ENCODE measurements at regions not wholly inside any gene's neighbourhood (a gene's known extent, or its start where the extent isn't known, plus 50 kb on each side); places are given as distances from the start of the nearest gene placed in this dataset.

- DNase-seq (ENCODE audit: low read depth in 2 of 3, low spot score in 2 of 3): no peak
Observed at GRCh38 chr20:21653628-21654027, 51.8 kb upstream of the PAX1 start.

DNA sequence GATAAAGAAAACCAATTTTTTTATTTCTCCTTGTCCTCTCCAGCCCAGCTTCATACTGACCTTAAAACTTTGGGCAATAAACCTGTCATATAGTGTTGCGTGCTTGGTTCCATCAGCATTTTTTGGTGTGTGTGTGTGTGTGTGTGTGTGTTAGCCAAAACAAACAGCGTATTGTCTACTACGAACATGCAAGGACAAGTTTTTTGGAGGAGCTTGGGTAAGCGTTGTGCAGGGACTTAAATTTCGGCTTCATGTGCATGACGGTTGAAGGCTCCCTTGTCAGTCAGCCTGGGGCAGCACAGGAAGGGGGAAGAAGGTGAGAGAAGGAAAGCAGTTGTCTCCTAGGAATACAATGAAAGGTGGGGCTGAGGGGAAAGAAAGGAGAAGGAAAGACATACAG lies 62.0 kb upstream of the PAX1 start:
- no peak for DNase-seq (ENCODE audit: low read depth in 2 of 3, low spot score in 2 of 3)

GRCh38 chr20:21640556-21640955 lies 64.9 kb upstream of the PAX1 start:
- DNase-seq (ENCODE audit: low read depth in 2 of 3, low spot score in 2 of 3): no peak

- DNase-seq (ENCODE audit: low read depth in 2 of 3, low spot score in 2 of 3): no peak
Observed at GRCh38 chr20:21633829-21634228, 71.6 kb upstream of the PAX1 start.

DNA sequence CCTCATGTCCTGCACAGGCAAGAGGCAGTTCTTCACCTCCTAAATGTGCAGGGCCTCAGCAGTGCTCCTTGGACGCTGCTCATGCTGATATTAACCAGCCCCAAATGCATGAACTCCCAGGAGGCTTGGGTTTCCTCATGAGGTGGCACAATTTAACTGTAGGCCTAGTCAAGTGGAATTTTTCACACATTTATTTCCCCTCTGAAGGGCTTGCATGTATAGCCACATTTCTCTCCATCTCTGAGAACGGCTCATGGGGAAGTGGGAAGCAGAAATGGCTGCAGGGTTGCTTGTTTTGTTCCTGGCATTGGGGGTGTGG lies 72.8 kb upstream of the PAX1 start:
- no peak for DNase-seq (ENCODE audit: low read depth in 2 of 3, low spot score in 2 of 3)

DNA sequence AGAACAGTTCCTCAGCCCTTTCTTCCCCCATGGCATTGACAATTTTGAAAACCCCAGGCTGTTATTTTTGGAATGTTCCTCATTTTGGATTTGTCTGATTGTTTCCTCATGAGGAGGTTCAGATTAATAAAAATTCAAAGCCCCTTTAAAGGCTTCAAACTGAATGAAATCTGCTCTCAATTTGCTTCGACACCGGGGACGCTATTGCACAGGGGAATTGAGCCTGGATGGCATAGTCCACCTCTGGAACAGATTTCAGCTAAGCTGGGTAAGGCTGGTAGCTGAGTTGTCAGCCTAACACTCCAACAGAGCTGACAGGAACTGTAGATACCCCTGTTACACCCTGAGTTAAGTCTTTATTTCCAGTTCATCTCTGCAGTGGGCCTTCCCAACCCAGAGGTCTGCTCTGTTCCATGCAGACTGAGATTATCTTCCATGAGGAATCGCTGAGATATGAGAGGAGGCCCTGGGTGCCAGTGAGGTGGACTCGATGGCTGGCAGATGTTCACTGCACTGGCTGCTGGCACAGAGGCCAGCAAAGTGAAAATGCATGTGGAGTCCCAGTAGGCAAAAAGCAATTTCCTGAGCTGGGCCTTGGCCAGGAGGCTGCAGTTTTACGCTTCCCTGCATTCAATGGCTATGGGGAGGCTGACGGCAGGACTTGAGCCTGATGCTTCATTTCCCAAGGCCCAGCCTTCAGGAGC lies 73.3 kb upstream of the PAX1 start:
- no peak for DNase-seq (ENCODE audit: low read depth in 2 of 3, low spot score in 2 of 3)

GRCh38 chr20:21628800-21629199 lies 76.7 kb upstream of the PAX1 start:
- DNase-seq (ENCODE audit: low read depth in 2 of 3, low spot score in 2 of 3): no peak

DNA sequence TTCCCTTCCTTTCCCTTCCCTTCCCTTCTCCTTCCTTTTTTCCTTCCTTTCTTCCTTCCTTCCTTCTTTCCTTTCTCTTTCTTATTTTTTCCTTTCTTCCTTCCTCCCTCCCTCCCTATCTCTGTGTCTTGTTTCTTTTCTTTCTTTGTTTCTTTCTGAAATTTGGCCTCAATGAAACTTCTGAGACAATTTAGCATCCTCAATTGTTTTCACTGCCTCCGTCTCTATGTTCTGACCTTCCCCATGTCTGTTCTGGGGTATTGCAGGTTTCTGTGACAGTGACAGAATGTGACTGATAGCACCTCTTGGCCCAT lies 81.7 kb upstream of the PAX1 start:
- DNase-seq (ENCODE audit: low read depth in 2 of 3, low spot score in 2 of 3): no peak

GRCh38 chr20:21623074-21623780 lies 82.2 kb upstream of the PAX1 start:
- no peak for DNase-seq (ENCODE audit: low read depth in 2 of 3, low spot score in 2 of 3)

DNA sequence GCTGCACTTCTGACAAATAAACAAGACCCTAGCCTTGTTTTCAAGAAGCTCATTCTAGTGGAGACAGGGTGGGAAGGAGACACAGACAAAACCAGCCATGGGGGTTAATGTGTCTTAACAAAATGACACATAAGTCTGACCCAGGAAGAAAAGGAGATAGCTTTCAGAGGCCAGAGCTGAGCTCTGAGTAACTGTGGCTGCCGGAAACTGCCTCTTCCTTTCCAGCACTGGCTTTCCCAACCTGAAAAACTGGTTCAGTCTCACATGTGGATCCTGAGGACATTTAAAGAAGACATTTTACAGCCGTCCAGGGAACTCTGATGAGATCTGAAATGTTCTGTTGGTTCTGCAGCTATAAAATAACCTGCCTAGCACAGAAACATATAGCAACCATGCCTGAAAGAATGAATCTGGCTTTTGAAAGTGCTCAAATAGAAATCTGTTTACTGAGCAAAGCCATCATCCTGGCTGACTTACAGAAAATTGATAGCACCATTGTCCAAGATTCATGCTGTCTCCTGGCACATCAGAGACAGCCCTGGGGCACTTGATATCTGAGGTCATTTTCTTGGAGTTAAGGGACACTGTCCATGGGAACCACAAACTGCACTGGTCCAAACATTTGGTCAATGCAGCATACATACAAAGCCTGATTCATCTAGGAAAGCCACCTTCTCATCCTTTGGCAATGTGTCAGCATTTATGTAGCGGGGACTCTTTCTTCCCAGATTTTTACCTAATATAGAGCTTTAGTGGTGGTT lies 83.2 kb upstream of the PAX1 start:
- no peak for DNase-seq (ENCODE audit: low read depth in 2 of 3, low spot score in 2 of 3)

- DNase-seq (ENCODE audit: low read depth in 2 of 3, low spot score in 2 of 3): no peak
Observed at GRCh38 chr20:21618759-21619416, 86.6 kb upstream of the PAX1 start.

DNA sequence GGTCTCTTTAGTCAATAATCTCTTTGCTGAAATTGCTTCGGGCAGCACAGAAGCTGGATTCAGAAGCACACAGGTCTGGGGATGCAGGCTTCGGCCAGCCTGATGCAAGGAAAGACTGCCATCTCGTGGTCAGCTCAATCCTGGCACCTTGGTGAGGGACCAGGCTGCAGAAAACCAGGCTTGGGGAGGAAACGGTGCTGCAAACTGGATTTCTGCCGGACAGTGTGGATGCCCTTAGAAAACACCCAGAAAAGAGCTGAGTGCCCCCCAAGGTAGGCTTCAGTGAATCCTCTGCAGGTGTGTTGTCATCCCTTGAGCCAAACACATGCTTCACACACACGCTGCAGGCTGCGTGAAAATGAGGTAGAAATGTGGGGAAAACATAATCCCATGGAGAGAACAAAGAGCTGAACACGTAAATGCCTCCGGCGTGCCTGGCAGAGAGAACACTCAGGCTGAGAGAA lies 89.8 kb upstream of the PAX1 start:
- peak in 1 of 3 experiments; percentile 16 for DNase-seq (ENCODE audit: low read depth in 2 of 3, low spot score in 2 of 3)

DNA sequence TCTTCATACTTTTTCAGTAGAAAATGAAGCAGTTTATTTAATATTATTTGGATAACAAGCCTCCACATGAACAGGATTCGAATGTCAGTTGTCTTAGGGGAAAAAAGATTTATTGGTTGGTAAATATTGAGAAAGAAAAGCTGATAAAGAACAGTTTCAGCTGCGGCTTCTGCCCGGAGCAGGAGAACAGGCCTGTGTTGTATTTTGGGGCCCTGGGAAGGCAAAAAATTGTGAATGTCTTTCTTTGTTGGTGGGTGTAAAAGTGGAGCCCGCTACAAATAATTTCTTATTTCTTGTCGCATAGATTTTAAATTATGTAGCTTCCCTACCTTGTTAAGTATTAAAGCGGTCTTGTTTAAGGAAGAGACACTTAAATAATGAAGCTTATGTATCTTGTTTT lies 90.5 kb upstream of the PAX1 start:
- DNase-seq (ENCODE audit: low read depth in 2 of 3, low spot score in 2 of 3): no peak

GRCh38 chr20:21613512-21613911 lies 92.0 kb upstream of the PAX1 start:
- DNase-seq (ENCODE audit: low read depth in 2 of 3, low spot score in 2 of 3): no peak

DNA sequence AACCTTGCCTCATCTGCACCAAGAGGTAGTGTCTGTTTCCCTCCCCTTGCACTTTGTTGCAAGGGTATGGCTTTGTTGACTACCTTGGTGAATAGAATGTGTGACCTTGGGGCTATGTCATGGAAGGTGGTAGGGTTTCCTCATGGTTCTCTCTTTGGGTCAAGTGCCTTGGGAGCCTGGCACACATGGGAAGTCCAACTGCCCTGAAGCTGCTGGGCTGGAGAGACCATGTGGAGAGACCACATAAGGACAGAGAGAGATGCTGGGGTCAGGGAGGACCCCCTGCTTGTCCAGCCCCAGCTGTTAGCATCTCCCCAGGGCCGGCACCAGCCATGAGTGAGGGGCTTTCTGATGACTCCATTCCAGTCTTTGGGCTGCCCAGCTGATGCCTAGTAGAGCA lies 95.5 kb upstream of the PAX1 start:
- DNase-seq (ENCODE audit: low read depth in 2 of 3, low spot score in 2 of 3): no peak

DNA sequence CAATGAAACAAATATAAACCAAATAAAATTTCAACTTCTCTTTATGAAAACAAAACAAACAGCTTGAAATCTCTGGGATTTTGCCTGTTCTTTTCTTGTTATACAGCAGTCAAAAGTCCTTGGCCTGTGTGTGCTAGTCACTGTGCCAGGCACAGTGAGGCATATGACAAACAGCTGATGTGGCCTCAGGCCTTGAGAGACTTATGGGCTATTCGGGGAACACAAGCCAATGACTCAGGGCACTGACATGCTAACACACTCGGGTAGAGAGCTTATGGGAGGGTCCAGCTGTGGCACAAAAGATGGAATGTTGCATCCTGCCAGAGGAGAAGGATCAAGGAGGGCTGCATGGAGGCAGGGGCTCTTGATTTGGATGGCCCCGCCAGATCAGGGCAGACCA lies 95.4 kb upstream of the NKX2-2 start:
- no peak for DNase-seq (ENCODE audit: low read depth in 2 of 3, low spot score in 2 of 3)

GRCh38 chr20:21608777-21609176 lies 94.9 kb upstream of the NKX2-2 start:
- DNase-seq (ENCODE audit: low read depth in 2 of 3, low spot score in 2 of 3): no peak

DNA sequence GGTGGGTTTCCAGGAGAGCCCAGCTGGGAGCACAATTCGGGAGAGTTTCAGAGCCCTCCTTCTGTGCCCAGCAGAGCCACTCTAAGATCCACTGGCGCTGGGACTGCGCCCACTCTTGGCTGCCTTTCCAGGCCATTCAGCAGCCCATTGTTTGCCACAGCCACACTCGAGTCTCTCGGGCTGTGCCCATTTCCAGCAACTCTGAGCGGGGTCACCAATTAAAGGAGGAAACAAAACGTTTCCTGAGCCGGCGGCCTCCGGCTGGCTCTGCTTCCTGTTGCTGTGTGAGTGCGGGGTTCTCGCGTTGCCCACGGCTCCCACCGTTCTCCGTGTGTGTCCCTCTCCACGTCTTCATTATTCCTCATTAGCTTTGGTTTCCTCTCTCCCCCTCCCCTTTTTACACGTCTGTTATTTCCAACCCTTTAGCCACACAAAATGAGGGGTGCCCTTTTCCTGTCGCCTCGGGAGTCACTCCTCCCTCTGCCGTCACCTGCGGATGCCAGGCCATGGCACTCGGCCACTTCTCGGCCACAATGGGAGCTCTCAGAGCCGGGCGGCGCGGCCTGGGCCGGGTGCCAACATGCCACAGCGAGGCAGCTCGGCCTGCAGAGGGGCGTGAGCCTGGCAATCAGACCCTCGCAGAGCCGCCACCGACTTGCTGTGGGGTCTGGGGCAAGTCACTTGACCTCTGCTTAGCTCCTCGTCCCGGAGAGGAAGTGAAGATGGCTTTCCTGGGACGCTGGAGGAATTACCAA lies 94.3 kb upstream of the NKX2-2 start:
- no peak for DNase-seq (ENCODE audit: low read depth in 2 of 3, low spot score in 2 of 3)

DNA sequence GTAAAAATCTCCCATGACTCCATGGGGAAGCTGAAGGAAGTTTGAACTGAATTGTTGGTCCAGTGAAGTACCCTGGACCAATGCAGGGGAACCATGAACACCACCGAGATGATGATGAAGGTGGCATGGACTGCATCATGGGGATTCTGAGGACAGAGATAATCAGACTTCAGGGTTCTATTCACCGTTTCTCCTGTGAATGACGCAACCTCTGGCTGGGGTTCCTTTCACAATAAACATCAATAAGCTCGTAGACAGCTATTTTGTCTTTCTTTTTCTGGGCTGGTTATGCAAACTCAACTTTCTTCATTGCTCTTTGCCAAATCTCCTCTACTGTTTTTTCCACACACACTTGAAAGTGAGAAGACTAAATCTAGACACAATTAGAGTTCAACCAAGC lies 87.9 kb upstream of the NKX2-2 start:
- DNase-seq (ENCODE audit: low read depth in 2 of 3, low spot score in 2 of 3): no peak

GRCh38 chr20:21586682-21587081 lies 72.8 kb upstream of the NKX2-2 start:
- no peak for DNase-seq (ENCODE audit: low read depth in 2 of 3, low spot score in 2 of 3)

GRCh38 chr20:21583486-21584168 lies 69.8 kb upstream of the NKX2-2 start:
- DNase-seq (ENCODE audit: low read depth in 2 of 3, low spot score in 2 of 3): no peak

All from activated CD8-positive, alpha-beta memory T cell treated with anti-CD3 and anti-CD28 coated beads for 48 hours (primary cell).